Left ventricle myocardium inferior (tissue), 1 donor: ENCODE measurements at regions not wholly inside any gene's neighbourhood (a gene's known extent, or its start where the extent isn't known, plus 50 kb on each side); places are given as distances from the start of the nearest gene placed in this dataset.
A peak's percentile ranks its signal among the peaks of the same experiment; 100 is the strongest.

Experiments
- DNase-seq: peaks from one replicate; pipeline ENCODE4 v3.0.0-alpha.2; 2020
- H3K27ac ChIP-seq: fragments of 200-600 bp; replicated peaks from 2 replicates; pipeline ENCODE4 v1.8.0; 2021
- H3K27me3 ChIP-seq: fragments of 200-600 bp; 2 replicates; pipeline ENCODE4 v1.8.0; 2021; ENCODE audit warnings: low read depth
- H3K36me3 ChIP-seq: fragments of 200-600 bp; 2 replicates; pipeline ENCODE4 v1.8.0; 2021
- H3K4me1 ChIP-seq: fragments of 200-600 bp; 2 replicates; pipeline ENCODE4 v1.8.0; 2021
- H3K4me3 ChIP-seq: fragments of 200-600 bp; 2 replicates; pipeline ENCODE4 v1.8.0; 2021; ENCODE audit warnings: mild to moderate bottlenecking, moderate library complexity
- H3K9me3 ChIP-seq: fragments of 200-600 bp; replicated peaks from 2 replicates; pipeline ENCODE4 v1.8.0; 2021
- CTCF ChIP-seq: fragments of 200-600 bp; IDR thresholded peaks from 2 replicates; pipeline ENCODE4 v1.8.0; 2021; ENCODE audit warnings: antibody characterized with exemption, mild to moderate bottlenecking, borderline replicate concordance
- intact Hi-C: fragments of 100-400 bp; cut with micrococcal nuclease; formaldehyde crosslinking; loops from one replicate; pipeline ENCODE4 v1.11.0; 2022
- donor health status: DM: no; HTN: yes; CAD: no; lungs with severe emphysema.

- Histone ChIP-seq H3K27ac (no peak overlapping the region), H3K9me3 (no peaks in the 10 kb centered on the region), H3K36me3 (no peaks in the 10 kb centered on the region), H3K4me1 (peaks cover 3% of the 10 kb centered on the region), H3K4me3 (no peak overlapping the region), H3K27me3 (no peaks in the 10 kb centered on the region)
- DNase-seq = no peak
- intact Hi-C loops = no loop called here
- no peak for TF ChIP-seq CTCF
Observed at GRCh38 chr2:217010173-217010572, 150.3 kb upstream of the TNP1 start.

- Histone ChIP-seq H3K4me3 (no peak overlapping the region), H3K27ac (no peak overlapping the region), H3K36me3 (no peaks in the 10 kb centered on the region), H3K9me3 (no peaks in the 10 kb centered on the region), H3K27me3 (no peaks in the 10 kb centered on the region), H3K4me1 (peaks cover 11% of the 10 kb centered on the region)
- TF ChIP-seq CTCF = no peak
- intact Hi-C loops = no loop called here
- no peak for DNase-seq
Observed at GRCh38 chr2:217008794-217009193, 148.9 kb upstream of the TNP1 start.

GRCh38 chr2:217006217-217006616 lies 146.4 kb upstream of the TNP1 start:
- Histone ChIP-seq H3K36me3 (no peaks in the 10 kb centered on the region), H3K9me3 (no peaks in the 10 kb centered on the region), H3K4me3 (no peak overlapping the region), H3K4me1 (peaks cover 11% of the 10 kb centered on the region), H3K27ac (no peak overlapping the region), H3K27me3 (no peaks in the 10 kb centered on the region)
- TF ChIP-seq CTCF = no peak
- intact Hi-C loops = no loop called here
- no peak for DNase-seq

- Histone ChIP-seq H3K27ac (peak overlapping the region; percentile 24), H3K4me1 (peaks cover 11% of the 10 kb centered on the region), H3K27me3 (no peaks in the 10 kb centered on the region), H3K4me3 (no peak overlapping the region), H3K36me3 (no peaks in the 10 kb centered on the region), H3K9me3 (no peaks in the 10 kb centered on the region)
- intact Hi-C loops = no loop called here
- DNase-seq = no peak
- TF ChIP-seq CTCF = no peak
Observed at GRCh38 chr2:217004656-217005055, 144.8 kb upstream of the TNP1 start.

GRCh38 chr2:217001740-217002139 lies 141.9 kb upstream of the TNP1 start:
- H3K36me3 ChIP-seq = no peaks in the 10 kb centered on the region
- intact Hi-C loops = no loop called here
- TF ChIP-seq CTCF = no peak

GRCh38 chr2:217000406-217000805 lies 140.5 kb upstream of the TNP1 start:
- Histone ChIP-seq H3K4me1 (peaks cover 10% of the 10 kb centered on the region), H3K27ac (no peak overlapping the region), H3K4me3 (no peak overlapping the region), H3K36me3 (no peaks in the 10 kb centered on the region), H3K9me3 (no peaks in the 10 kb centered on the region), H3K27me3 (no peaks in the 10 kb centered on the region)
- peak; percentile 9 for TF ChIP-seq CTCF
- intact Hi-C loops = no loop called here
- no peak for DNase-seq

More at GRCh38 chr2:217001740-217002139, 141.9 kb upstream of the TNP1 start:
- Histone ChIP-seq H3K27me3 (no peaks in the 10 kb centered on the region), H3K4me1 (peaks cover 11% of the 10 kb centered on the region), H3K9me3 (no peaks in the 10 kb centered on the region), H3K4me3 (no peak overlapping the region), H3K27ac (no peak overlapping the region)
- DNase-seq = no peak
